Right atrium auricular region (tissue), 2 donors: ENCODE measurements at regions not wholly inside any gene's neighbourhood (a gene's known extent, or its start where the extent isn't known, plus 50 kb on each side); places are given as distances from the start of the nearest gene placed in this dataset.

Source experiments
- DNase-seq: peaks from one replicate; pipeline ENCODE4 v3.0.0-alpha.2; 2019; ENCODE audit warnings: low spot score
- H3K27ac ChIP-seq, 2 donors: fragments of 200-600 bp; sonication (generic); 1 replicate in 1 of 2; 2 replicates in 1 of 2; pipeline ENCODE4 v1.5.1; 2016 to 2019
- H3K27me3 ChIP-seq, 2 donors: fragments of 200-600 bp; sonication (generic); one replicate each; pipeline versions ENCODE4 v1.5.1 to v1.6.0; 2017 to 2019
- H3K36me3 ChIP-seq: fragments of 200-600 bp; sonication (generic); one replicate; pipeline ENCODE4 v1.5.1; 2016
- H3K4me1 ChIP-seq, 2 donors: fragments of 200-600 bp; sonication (generic); one replicate each; pipeline versions ENCODE4 v1.5.1 to v1.6.0; 2017 to 2019
- H3K4me3 ChIP-seq, 2 donors: fragments of 200-600 bp; sonication (generic); 1 replicate in 1 of 2; 2 replicates in 1 of 2; pipeline ENCODE4 v1.5.1; 2017 to 2019; ENCODE audit warnings: mild to moderate bottlenecking in 1 of 2, moderate library complexity in 1 of 2
- H3K9me3 ChIP-seq, 2 donors: fragments of 200-600 bp; sonication (generic); one replicate each; pipeline ENCODE4 v1.5.1; 2019
- CTCF ChIP-seq, 2 donors: fragments of 200-600 bp; sonication (generic); IDR thresholded peaks; one replicate each; pipeline ENCODE4 v1.5.1; 2019; ENCODE audit warnings: antibody characterized with exemption in 2 of 2

DNA sequence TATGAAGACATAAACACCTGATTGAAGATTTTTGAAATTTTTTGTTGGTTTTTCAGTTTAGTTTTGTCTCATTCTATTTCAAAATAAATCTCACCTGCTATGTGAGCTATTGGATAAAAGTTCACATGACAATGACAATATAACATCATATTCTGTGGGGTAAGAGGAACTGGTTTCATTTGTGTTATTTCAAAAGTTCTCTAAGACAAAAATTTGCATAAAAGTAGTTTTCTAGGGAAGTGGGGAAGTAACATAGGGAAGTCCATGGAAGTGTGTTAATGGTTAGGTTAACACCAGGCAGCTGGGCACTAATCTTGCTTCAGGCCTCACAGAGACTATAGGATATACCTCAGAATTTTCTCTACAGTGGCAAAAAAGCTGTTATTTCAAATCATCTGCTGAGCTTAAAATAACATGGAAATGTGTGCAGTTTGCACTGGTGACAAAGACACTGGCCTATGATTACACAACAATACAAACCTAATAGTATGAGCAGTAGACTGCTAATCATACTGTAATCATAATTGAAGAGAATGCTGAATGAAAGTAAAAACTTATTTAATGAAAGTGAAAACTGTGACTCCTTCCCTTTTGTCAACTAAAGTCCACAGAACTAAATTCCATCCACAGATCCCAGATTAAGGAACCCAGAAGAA, 710.6 kb upstream of the TMEM132C start:
- H3K9me3 ChIP-seq, result no peaks in the 10 kb centered on the region
- DNase-seq, result no peak
- no peaks in the 10 kb centered on the region for H3K36me3 ChIP-seq

DNA sequence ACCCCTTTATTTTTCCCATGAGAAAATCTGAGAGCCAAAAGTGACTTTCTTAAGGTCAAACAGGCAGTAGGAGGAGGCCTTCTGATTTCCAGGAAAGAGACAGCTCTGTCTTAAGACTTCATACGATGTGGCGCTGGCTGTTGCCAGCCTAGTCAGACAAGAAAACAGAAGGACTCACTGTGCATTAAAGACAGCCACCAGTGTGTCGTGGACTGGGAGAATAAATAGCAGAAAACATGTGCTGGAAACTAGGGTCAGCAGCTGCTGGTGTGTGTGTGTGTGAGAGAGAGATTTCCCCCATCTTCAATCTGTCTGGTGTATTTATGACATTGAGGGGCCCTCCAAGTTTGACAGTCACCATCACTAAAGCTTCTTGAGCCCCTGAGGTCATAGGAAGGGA, 708.6 kb upstream of the TMEM132C start:
- DNase-seq, result no peak
- H3K36me3 ChIP-seq, result no peaks in the 10 kb centered on the region
- H3K4me3 ChIP-seq, result no peak overlapping the region
- H3K27me3 ChIP-seq, result no peaks in the 10 kb centered on the region
- no peaks in the 10 kb centered on the region for H3K9me3 ChIP-seq
- no peak overlapping the region for H3K27ac ChIP-seq
- TF ChIP-seq CTCF (IDR thresholded peaks at IDR 0.05), result no peak
- no peaks in the 10 kb centered on the region for H3K4me1 ChIP-seq

More for the DNA sequence above, 710.6 kb upstream of the TMEM132C start:
- H3K27ac ChIP-seq, result no peak overlapping the region
- no peaks in the 10 kb centered on the region for H3K27me3 ChIP-seq
- H3K4me1 ChIP-seq, result no peaks in the 10 kb centered on the region
- TF ChIP-seq CTCF (IDR thresholded peaks at IDR 0.05), result no peak
- no peak overlapping the region for H3K4me3 ChIP-seq

- no peaks in the 10 kb centered on the region for H3K9me3 ChIP-seq
- no peak overlapping the region for H3K27ac ChIP-seq
- H3K27me3 ChIP-seq, result no peaks in the 10 kb centered on the region
- no peaks in the 10 kb centered on the region for H3K4me1 ChIP-seq
- no peak overlapping the region for H3K4me3 ChIP-seq
- no peak for DNase-seq
- H3K36me3 ChIP-seq, result no peaks in the 10 kb centered on the region
- TF ChIP-seq CTCF (IDR thresholded peaks at IDR 0.05), result peak in 1 of 2 donors; percentile 51
These were observed 707.5 kb upstream of the TMEM132C start for GRCh38 chr12:127559349-127560040.

- no peak for TF ChIP-seq CTCF (IDR thresholded peaks at IDR 0.05)
- H3K36me3 ChIP-seq, result no peaks in the 10 kb centered on the region
- H3K27me3 ChIP-seq, result no peaks in the 10 kb centered on the region
- no peak overlapping the region for H3K27ac ChIP-seq
- no peaks in the 10 kb centered on the region for H3K4me1 ChIP-seq
- no peak for DNase-seq
- no peak overlapping the region for H3K4me3 ChIP-seq
- no peaks in the 10 kb centered on the region for H3K9me3 ChIP-seq
These were observed 706.9 kb upstream of the TMEM132C start for GRCh38 chr12:127560041-127560478.

- no peak for DNase-seq
- Histone ChIP-seq H3K4me3 (no peak overlapping the region), H3K36me3 (no peaks in the 10 kb centered on the region), H3K4me1 (no peaks in the 10 kb centered on the region), H3K27ac (no peak overlapping the region), H3K9me3 (no peaks in the 10 kb centered on the region), H3K27me3 (no peaks in the 10 kb centered on the region)
- TF ChIP-seq CTCF (IDR thresholded peaks at IDR 0.05), result no peak
These were observed 704.2 kb upstream of the TMEM132C start for GRCh38 chr12:127562816-127563215.
